ENCODE measurements at regions not wholly inside any gene's neighbourhood (a gene's known extent, or its start where the extent isn't known, plus 50 kb on each side); places are given as distances from the start of the nearest gene placed in this dataset.
"Not testable (repeated sequence)": the region's sequence is repeated elsewhere in the genome, so short reads cannot be mapped to it uniquely, and the experiment has no call there.

DNA sequence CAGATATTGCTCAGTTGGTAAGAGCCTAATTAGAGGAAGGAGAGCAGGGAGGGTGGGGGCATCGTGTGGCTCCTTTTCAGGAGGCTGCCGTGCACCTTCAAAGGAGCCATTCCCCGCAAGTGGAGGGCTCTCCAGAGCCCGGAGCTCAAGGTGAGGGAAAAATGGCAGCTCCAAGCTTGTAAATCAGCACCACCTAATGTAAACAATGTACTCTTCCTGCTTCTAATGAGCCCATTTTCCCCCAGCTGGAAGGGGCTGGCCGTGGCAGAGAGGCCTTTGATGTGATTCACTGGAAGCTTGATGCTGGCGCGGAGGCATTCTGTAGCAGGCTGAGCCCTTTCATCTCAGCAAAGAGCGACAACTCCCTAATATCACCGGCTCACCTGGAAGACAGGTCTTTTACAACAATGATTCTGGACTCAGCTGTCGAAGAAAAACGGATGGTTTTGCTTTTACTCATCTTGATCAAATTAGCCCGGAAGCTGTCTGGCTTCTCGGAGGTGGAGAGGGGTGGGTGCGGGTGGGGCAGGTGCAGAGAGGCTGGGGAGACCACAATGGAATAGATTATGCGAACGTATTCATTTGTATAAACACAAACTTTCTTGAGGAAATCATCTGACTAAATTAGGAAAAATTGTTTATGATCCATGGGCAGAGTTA, 112.5 kb downstream of the RRAGC start:
- DNase-seq = no peak

DNA sequence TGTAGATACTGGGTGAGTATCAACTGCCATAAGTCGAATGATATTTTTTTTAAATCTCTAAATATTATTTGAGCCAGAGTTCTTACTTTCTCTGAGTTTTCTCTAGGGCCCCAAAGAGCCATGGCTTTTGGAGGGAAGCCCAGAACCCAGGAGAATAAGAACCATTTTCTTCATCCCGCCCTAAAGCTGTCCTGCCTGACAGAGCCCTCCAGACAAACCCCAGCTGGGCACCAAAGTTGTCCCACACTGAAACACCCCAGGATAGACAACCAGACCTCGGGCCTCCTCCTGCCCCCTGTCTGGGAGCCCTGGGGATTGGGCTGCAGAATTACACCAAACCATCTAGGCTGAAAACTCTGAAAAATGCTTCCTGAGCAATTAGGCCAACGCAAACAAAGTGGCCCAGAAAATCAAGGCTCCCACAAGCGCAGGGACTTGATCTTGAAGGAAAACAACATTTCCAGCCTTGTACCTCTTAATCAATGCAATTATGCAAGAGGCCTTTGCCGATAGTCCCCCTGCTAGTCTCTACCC, 113.1 kb downstream of the RRAGC start:
- no peak for DNase-seq

DNA sequence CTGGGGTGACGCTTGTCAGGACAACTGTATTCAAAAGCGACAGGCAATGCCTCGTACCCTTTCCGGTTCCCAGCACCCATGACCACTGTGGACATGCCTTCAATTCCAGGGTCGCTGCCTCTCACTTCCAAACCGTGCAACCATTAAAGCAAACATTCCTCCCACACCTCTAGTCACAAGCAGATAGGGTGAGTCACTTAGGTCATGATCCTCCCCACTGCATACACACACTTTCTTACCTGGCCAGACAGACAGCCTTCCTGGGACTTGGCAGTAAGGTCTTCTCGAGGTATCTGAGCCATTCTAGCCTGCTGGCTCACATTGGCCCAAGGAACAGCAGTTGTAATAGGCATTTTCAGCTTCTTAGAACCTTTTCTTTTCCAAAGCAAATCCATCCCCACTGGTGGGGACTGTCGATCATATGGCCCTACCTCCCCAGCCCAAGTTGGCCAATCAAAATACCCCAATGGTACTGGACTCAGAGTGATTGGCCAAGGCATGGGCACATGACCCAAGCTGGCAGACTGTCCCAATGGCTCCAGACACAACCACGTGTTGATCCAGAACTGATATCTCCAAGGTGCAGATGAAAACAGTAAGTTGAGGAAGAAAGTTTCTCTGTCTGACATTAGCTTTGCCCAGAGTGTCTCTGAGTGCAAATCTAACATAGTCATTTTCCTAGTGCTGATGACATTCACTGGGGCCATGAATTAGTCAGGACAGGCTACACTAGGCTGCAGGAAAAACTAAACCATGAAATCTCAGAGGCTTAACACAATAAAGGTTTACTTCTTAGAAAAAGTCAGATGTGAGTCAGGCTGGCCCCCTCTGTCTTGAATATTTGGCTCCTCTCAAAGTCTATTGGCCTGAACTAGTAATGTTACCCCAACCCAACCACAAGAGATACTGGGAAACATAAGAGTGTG, 113.8 kb downstream of the RRAGC start:
- DNase-seq = no peak

DNA sequence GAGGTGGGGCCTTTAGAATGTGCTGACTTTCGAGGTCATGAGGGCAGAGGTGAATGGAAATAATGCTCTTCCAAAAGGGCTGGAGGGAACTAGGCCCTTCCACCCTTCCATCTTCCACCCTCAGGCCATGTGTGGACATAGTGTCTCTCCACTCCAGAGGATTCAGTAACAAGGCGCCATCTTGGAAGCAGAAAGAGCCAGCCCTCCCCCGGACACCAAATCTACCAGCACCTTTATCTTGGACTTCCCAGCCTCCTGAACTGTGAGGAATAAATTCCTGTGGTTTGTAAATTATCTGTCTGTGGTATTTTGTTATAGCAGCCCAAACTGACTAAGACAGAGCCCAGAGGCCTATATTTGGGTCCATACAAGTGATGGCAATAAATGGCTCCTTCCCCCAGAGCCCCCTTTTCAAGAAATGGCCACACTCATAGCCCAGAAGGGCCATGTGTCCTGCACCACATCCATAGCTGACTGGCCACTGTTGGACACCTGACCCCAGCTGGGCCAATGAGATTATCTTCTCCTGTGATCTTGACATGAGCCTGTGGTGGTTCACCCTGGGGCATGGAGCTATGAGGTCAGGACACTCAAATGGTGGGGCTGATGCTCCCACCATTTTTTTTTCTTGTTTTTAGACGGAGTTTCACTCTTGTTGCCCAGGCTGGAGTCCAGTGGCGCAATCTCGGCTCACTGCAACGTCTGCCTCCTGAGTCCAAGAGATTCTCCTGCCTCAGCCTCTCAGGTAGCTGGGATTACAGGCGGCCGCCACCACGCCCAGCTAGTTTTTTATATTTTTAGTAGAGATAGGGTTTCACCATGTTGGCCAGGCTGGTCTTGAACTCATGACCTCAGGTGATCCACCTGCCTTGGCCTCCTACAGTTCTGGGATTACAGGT, 114.9 kb downstream of the RRAGC start:
- no peak for DNase-seq

DNA sequence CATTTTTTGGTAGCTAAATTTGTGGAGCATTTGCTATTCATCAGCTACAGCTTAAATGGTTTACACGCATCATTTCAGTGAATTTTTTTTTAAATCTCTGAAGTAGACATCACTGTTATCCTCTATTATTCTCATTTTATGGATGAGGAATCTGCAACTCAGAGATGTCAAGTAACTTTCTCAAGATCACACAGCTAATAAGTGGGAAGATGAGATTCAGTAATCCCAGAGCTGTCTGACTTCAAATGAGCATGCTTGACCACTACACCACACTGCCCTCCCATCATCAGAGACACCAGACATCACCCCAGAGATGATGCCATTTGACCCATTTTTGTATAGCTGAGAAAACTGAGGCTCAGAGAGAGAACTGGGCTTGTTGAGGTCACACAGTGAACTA, 116.4 kb downstream of the RRAGC start:
- DNase-seq = no peak

DNA sequence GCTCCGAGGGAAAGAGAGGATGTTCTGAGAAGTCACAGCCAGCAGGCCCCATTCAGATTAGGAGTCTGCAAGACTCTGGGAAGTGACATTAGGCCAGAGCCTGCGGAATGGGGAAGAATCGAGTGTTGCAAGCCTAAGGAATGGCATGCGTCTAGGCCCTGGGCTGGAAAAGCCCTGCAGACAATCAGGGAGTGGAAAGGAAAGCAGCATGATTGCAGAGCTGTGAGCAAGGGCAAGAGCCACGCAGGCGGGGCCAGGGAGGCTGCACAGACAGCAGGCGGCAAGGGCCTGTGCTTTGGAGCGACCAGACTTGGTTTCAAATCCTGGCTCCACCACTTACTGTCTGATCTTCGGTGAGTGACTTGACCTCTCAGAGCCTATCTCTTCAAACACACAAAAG, 118.2 kb downstream of the RRAGC start:
- DNase-seq = no peak

DNA sequence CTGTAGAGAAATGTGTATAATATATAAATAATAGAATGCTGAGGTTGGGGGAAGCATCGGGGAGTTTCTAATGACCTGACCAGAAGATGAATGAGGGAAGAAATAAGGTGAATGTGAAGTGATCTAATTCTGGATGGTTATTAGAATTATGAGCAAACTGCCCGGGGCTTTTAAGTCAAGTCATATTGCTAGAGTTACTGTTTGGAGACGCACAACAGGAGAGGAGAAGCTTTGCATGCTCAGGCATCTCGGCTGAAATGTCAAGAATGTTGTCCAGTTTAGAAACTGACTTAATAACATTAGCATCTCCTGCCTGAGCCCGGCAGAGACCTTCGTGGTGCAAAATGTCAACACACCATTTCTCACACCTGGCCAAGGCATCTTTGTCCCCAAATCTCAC, 119.1 kb downstream of the RRAGC start:
- no peak for DNase-seq

DNA sequence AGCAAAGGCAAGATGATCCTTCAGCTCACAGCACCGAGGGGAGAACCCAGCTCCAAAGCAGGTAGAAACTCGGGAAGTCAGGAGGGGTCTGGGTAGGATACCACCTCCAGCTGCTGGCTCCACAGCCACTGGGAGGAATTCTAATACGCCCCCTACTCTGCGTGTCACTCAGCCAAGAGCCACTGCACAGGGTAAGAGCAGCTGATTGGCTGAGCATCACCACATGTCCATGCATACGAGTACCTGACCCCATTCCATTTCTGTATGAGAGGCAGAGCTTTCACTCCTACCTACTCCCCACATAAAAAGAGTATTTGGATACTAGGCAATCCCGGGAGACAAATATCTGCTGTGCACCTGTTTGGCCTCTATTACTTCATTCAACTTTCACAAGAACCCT, 121.4 kb downstream of the RRAGC start:
- DNase-seq = no peak

DNA sequence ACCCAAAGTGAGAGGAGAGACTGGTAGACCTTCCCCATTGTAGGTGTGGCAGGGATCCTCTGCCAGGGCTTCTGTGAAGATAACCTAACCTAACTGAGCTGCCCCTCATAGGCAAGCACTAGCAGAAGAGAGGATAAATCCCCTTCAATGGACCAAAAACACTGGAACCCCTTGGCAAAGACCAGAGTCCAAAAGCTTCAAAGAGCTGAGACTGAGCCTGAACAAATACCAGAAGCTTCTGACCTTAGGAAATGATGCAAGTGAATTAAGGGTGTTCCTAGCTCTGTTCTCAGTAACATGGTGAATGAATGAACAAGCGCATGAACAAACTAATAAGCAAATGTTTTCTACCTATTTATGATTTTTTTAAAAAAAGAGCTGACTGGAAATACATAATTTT, 123.2 kb downstream of the RRAGC start:
- DNase-seq = no peak

DNA sequence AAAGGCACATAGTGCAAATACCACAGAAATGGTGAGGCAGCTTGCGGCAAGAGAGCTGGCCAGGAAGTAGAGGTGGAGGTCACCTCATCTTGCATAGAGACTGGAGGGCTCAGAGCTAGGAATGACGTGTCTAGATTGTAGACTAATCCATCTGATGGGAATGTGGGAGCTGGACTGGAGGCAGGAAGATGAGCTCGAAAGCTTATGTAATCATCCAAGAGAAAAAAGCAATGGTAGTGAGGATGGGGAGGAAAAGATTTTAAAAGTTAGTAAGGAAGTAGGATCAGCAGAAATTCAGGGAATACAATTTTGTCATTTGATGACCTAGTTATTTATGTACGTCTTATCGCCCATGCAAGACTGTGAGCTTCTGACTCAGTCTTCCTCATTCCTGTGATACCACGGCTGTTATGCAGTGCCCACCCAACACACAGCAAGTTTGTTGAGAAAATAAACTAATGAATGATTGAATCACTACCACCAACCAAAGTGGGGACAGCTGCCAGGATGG, 123.9 kb downstream of the RRAGC start:
- DNase-seq = no peak

DNA sequence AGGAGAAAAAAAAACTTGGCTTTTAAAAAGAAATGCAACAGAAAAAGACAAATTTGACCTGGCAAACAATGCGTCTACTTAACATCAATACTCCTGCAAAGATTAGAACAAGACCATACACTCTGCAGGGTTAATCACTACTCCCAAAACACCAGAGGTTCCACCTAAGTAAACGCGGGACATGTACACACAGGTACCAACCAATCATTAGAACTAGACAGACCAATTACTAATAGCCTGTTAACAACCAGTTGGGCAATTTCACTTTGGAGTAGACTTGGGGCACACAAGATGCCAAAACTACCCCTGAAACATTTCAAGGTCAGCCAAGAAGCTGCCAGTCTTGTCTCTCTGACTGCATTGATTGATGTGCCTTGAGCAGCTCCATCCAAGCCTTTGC, 125.8 kb downstream of the RRAGC start:
- no peak for DNase-seq

DNA sequence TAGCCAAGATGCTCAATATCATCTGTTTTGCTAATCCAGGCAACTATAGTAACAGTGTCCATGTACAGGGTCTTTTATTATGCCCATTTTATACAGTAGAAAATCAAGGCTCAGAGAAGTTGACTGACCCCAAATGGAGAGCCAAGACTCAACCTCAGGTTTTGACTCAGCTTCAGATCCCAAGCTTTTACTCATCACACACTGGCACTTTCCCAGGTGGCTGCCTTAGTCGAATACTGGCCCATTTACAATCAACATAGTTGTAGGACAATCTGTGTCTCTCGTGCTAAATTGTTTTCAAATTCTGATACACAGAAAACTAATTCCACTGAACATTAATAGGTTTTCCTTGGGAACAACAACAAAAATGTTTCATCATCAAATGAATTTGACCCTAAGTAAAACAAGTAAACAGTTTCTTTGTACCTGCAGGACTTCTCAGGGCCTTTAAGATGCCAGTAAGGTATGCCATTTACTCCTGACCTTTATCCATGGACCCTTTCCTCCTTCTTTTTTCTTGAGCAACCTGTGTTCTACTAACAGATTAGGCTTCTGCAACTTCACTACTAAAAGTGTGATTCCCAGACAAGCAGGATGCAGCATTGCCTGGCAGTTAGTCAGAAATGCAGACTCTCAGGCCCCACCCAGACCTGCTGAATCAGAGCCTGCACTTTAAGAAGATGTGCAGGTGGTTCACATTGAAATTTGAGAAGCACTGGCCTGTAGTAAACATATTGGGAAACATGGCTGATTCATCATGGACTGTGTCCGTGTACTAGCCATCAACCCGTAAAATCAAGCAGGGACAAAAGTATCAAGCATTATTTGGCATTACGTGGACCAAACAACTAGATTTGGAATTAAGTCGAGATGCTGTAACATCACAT, 128.8 kb downstream of the RRAGC start:
- no peak for DNase-seq

DNA sequence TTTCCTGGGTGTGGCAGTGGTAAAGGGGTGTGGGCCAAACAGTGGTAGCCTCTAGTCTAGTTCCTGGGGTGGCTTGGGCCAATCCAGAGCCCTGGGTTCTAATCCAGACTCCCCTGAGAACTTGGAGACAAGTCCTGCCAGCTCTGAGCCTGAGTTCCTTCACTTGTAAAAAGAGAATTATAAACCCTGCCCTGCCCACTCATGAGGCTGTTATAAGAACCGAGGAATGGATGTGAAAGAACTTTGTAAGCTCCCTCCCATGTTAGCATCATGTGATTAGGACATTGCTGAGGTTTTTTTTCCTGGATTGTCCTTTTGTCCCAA, 131.0 kb downstream of the RRAGC start:
- DNase-seq = no peak

DNA sequence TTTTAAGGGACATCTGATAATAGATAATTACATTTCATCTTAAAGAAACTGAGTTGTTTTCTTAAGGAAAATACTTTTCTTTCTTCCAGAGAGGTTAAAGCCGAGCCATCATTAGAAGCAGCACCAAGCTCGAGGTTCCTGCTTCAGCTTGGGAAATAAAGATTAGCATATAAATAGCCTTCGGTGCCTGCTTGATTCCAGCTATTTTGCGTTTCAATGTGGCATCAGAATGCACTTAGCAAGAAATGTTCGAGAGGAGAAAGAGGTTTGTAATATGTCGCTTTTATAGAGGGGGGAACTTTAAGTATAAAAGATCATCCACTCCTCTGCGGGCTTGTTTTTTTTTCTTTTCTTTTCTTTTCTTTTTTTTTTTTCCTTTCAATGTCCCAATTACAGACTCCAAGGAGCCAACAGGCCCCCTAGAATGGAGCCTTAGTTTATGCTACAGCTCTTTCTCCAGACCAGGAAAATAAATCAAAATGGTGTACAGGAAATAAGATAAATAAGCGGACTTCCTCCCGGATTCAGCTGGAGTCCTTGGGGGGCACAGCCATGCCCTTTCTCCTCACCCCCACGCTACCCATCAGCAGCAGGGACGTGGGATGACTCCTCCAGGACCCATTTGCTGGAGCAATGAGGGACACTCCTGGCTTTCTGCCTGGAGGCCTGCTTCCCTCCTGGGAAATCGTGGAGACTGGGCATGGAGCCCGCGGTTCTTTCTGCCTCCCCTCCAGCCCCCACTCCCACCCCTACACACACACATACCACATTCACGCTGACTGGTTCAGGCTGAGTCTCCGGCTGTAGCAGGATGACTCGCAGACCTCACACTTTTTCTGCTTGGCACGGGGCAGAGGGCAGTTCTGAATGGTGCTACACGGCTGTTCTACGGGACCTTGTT, 131.6 kb downstream of the RRAGC start:
- no peak for DNase-seq

DNA sequence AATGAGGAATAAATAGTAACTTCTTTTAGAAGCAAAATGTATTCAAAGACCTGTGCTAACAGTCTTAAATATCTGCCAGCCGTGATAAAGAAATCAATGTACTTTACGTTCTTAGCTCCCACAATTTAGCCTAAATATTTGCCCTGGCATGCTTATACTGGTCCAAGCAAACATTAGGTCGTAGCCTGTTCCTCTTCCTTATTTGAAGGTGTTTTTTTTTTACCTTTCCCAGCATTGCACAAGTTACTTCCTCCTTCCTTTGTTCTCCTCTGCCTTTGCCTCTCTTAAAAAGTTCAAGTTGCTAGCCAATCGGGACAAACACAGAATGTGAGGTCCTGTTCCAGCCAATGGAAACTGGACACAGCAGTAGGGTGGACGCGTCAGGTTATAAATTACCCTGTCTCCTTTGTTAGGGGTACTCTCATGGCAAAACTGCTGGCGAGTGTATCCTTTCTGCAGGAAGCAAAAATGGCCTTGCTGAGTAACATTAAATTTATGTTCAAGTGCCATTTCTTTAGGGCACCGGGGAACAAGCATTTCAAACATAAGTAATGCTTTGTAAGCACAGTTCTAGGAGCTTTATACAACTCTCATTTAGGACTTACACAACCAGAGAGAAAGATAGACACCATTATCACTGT, 134.1 kb downstream of the RRAGC start:
- not testable (repeated sequence) for DNase-seq

DNA sequence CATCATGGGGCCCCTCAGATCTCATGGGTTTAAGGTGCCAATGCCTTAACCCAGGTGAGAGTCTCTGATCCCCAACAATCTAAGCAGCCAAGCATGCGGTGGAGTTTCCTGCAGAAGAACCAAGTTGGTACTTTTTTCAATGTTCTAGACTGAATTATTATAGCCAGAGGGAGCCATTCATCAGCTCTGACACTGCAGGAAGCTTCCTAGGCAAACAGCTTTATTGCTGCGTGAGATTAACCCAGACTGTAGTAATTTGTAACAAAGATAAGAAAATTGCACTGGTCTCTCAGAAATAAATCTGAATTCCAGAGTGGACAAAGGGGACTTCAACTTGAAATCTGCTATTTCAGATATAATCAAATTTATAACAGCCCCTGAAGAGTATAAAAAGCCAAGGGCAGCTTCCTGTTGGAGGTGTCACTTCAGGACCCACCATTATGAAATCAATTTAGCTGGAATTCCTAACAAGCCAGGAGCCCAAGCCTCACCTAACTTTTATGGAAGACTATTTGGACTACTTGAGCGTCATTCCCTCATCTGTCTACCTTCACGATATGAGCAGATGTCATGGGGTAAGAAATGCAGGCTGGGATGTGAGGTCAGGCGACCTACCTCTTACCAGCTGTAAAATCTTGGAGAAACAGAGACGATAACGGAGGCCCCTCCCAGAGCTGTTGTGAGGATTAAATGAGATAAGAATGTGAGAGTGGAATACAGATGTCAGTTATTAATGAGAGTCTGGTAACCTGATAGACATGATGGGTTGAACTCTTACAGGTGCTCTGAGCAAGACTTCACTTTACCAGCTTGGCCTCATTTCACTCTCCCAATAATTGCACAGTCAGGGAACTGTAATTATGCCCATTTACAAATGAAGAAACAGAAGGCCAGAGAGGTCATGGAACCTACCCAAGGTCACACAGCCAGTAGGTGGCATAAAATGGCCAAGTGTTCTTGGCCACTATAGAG, 135.1 kb downstream of the RRAGC start:
- no peak for DNase-seq

DNA sequence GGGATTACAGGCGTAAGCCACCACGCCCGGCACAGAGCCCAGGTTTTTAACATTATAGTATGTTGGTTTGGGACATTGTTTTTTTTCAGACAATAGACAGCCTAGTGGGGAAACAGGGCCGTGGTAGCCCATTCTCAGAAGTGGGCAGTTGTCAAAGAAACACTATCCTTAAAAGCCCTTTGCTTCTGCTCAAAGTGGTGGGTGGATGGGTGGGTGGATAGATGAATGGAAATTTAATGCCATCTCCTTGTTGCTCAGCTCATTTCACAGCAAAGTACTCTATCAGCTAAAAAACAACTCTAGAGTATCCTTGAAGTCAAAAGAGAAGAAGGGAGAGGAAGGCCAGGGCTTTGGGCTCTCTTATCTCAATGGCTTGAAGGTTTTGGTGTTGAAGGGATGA, 137.8 kb downstream of the RRAGC start:
- no peak for DNase-seq

DNA sequence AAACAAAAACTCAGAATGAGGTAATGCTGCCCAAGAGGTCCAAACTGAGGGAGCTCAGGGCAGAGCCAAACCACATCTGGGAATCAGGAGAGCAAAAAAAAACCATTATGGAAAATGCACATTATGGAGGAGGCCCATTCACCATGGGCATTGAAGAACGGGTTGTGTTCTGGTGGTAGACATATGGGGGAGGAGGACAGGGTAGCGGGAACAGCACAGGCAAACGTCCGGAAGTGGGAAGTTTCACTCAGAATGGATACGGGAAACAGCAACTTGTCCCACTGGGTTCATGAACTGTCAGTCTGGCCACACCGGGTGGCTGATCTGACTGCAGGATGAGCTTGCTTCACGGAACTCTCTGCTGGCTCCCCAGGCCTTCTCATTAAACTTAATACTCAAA, 139.7 kb downstream of the RRAGC start:
- DNase-seq = no peak

DNA sequence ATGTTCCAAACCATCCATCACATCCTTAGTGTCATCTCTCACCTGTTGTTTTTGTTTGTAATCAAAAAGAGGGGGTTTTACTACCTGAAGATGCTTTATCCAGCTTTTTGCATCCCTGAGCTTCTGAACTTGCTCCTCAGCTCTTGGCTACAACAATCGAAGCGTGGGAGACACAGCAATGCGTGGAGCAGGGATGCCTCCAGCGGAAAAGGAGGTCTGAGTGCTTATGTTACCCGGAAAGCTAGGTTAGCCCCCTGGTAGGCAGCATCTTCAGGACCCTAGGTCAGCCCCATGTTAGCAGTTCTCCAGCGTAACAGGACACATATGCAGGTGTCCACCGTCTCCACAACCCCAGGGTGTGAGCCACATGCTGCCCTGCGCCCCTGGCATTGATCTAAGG, 141.5 kb downstream of the RRAGC start:
- no peak for DNase-seq

Data from CD4-positive, alpha-beta T cell treated with Interferon alpha-2 for 1 hour (primary cell).